ENCODE measurements at regions not wholly inside any gene's neighbourhood (a gene's known extent, or its start where the extent isn't known, plus 50 kb on each side); places are given as distances from the start of the nearest gene placed in this dataset.

DNA sequence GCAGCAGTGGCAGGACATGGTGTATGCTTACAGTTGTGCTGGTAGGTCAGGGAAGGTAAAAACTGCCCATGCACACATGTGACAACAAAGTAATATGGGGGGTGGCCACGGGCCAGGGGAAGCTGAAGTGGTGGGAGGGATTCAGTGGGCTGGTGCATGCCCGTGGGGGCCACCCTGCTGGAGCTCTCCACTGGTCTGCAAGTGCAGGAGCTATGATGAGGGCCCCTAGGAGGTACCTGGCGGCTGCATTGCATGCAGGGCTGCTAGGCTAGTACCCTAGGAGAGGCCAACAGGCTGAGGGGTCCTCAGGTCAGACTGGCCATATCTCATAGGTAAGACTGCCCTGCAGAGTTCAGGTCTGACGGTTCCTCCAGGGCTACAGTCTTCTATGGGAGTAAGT is 265.9 kb downstream of the NUP35 start:
- Mint-ChIP-seq H3K27ac (no peak overlapping the region), H3K4me3 (ENCODE audit: low read depth) (no peak overlapping the region), H3K4me1 (ENCODE audit: low read depth) (no peaks in the 10 kb centered on the region), H3K36me3 (ENCODE audit: insufficient read depth) (no peaks in the 10 kb centered on the region), H3K9me3 (ENCODE audit: low read depth) (peaks cover 29% of the 10 kb centered on the region), H3K27me3 (no peaks in the 10 kb centered on the region)
- TF ChIP-seq, protein P1, sequence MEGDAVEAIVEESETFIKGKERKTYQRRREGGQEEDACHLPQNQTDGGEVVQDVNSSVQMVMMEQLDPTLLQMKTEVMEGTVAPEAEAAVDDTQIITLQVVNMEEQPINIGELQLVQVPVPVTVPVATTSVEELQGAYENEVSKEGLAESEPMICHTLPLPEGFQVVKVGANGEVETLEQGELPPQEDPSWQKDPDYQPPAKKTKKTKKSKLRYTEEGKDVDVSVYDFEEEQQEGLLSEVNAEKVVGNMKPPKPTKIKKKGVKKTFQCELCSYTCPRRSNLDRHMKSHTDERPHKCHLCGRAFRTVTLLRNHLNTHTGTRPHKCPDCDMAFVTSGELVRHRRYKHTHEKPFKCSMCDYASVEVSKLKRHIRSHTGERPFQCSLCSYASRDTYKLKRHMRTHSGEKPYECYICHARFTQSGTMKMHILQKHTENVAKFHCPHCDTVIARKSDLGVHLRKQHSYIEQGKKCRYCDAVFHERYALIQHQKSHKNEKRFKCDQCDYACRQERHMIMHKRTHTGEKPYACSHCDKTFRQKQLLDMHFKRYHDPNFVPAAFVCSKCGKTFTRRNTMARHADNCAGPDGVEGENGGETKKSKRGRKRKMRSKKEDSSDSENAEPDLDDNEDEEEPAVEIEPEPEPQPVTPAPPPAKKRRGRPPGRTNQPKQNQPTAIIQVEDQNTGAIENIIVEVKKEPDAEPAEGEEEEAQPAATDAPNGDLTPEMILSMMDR (IDR thresholded peaks at IDR 0.05; ENCODE audit: unreplicated experiment) = no peak
- no peak for DNase-seq (ENCODE audit: low spot score, unreplicated experiment)

DNA sequence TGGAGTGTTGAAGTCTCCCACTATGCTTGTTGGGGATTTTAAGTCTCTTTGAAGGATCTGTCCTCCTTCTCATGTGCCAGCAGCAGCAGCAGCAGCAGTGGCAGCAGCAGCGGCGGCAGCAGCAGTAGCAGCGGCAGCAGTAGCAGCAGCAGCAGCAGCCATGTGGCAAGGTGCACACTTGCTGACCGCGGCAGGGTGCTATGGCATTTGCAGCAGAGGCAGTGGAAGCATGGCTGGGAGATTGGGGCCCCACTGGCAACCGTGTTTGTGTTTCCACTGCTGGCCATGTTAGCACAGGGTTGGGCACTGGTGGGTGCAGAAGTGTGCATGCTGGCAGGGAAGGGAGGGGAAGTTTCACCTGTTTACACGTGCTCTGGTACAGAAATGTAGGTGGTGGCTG is 280.1 kb downstream of the NUP35 start:
- no peaks in the 10 kb centered on the region for H3K27me3 Mint-ChIP-seq
- H3K4me1 Mint-ChIP-seq (ENCODE audit: low read depth) = no peaks in the 10 kb centered on the region
- H3K9me3 Mint-ChIP-seq (ENCODE audit: low read depth) = peaks cover 4% of the 10 kb centered on the region
- TF ChIP-seq, protein P1 (IDR thresholded peaks at IDR 0.05; ENCODE audit: unreplicated experiment) = no peak
- no peaks in the 10 kb centered on the region for H3K36me3 Mint-ChIP-seq (ENCODE audit: insufficient read depth)
- H3K4me3 Mint-ChIP-seq (ENCODE audit: low read depth) = no peak overlapping the region
- H3K27ac Mint-ChIP-seq = no peak overlapping the region
- no peak for DNase-seq (ENCODE audit: low spot score, unreplicated experiment)

DNA sequence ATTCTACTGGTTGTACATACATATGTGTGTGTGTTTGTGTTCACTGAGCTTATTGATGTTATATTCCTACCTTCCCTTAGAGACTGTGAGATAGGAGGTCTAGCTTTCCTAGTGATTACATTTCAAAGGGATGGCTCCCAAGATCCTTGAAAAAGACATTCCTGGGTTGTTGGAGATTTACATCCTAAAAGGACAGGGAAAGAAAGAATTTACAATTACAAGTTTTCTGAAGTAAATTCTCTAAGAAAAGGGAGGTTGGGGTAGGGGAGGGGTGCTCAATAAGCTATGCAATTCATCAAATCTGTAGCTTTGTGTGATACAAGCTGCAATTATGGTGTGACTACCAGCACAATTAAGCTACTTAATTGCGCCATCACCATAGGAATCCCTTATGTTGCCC is 284.3 kb downstream of the NUP35 start:
- H3K4me1 Mint-ChIP-seq (ENCODE audit: low read depth) = no peaks in the 10 kb centered on the region
- TF ChIP-seq, protein P1 (IDR thresholded peaks at IDR 0.05; ENCODE audit: unreplicated experiment) = no peak
- H3K36me3 Mint-ChIP-seq (ENCODE audit: insufficient read depth) = no peaks in the 10 kb centered on the region
- H3K4me3 Mint-ChIP-seq (ENCODE audit: low read depth) = no peak overlapping the region
- no peak overlapping the region for H3K27ac Mint-ChIP-seq
- H3K27me3 Mint-ChIP-seq = no peaks in the 10 kb centered on the region
- no peak for DNase-seq (ENCODE audit: low spot score, unreplicated experiment)
- H3K9me3 Mint-ChIP-seq (ENCODE audit: low read depth) = peaks cover 3% of the 10 kb centered on the region

DNA sequence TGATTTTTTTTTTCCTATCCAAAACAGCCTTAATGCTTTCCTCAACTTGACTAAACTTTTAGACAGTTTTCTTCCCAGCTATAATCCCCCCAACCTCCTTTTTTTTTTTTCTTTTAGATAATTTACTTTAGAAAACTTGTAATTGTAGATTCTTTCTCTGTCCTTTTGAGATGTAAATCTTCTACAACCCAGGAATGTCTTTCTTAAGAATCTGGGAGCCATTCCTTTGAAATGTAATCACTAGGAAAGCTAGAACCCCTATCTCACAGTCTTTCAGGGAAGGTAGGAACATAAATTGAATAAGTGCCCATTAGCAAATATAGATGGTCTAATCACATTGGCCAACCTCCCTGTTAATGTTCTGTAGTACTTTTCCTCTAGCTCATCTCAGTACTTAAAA is 285.4 kb downstream of the NUP35 start:
- Mint-ChIP-seq H3K4me1 (ENCODE audit: low read depth) (no peaks in the 10 kb centered on the region), H3K9me3 (ENCODE audit: low read depth) (no peaks in the 10 kb centered on the region), H3K4me3 (ENCODE audit: low read depth) (no peak overlapping the region), H3K27me3 (no peaks in the 10 kb centered on the region), H3K36me3 (ENCODE audit: insufficient read depth) (no peaks in the 10 kb centered on the region), H3K27ac (no peak overlapping the region)
- TF ChIP-seq, protein P1 (IDR thresholded peaks at IDR 0.05; ENCODE audit: unreplicated experiment) = no peak
- no peak for DNase-seq (ENCODE audit: low spot score, unreplicated experiment)

DNA sequence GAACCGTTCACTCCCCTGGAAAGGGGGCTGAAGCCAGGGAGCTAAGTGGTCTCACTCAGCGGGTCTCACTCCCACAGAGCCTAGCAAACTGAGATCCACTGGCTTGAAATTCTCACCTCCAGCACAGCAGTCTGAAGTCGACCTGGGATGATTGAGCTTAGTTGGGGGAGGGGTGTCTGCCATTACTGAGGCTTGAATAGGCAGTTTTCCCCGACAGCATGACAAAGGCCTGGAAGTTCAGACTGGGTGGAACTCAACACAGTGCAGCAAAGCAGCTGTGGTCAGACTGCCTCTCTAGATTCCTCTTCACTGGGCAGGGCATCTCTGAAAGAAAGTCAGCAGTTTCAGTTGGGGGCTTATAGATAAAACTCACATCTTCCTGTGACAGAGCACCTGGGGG is 292.5 kb downstream of the NUP35 start:
- Mint-ChIP-seq H3K4me1 (ENCODE audit: low read depth) (peaks cover 16% of the 10 kb centered on the region), H3K36me3 (ENCODE audit: insufficient read depth) (no peaks in the 10 kb centered on the region), H3K9me3 (ENCODE audit: low read depth) (peaks cover 17% of the 10 kb centered on the region), H3K27me3 (no peaks in the 10 kb centered on the region), H3K27ac (peak overlapping the region; percentile 50), H3K4me3 (ENCODE audit: low read depth) (no peak overlapping the region)
- no peak for DNase-seq (ENCODE audit: low spot score, unreplicated experiment)
- TF ChIP-seq, protein P1 (IDR thresholded peaks at IDR 0.05; ENCODE audit: unreplicated experiment) = no peak

Data from progenitor cell of endocrine pancreas (in vitro differentiated cells).